GM23338 (cell line): ENCODE measurements at regions not wholly inside any gene's neighbourhood (a gene's known extent, or its start where the extent isn't known, plus 50 kb on each side); places are given as distances from the start of the nearest gene placed in this dataset.

Experiments used
- EZH2phosphoT487 ChIP-seq: fragments of 200-600 bp; sonication (generic); IDR thresholded peaks from one replicate; pipeline ENCODE4 v1.8.1; 2018; ENCODE audit warnings: antibody characterized with exemption; ENCODE audit not compliant: unreplicated experiment
- POLR2AphosphoS5 ChIP-seq: IDR thresholded peaks from 2 replicates; pipeline ENCODE4 v1.6.1; 2016; ENCODE audit warnings: antibody characterized with exemption, low read depth
- TF ChIP-seq, protein P1 (sequence below), 2 experiments: fragments of 200-600 bp in 1 of 2; sonication (generic) in 1 of 2; conservative IDR thresholded peaks; 2 replicates each; pipeline versions ENCODE4 v1.5.1 to v1.6.1; 2016 to 2017; ENCODE audit warnings: antibody characterized with exemption in 2 of 2, low read depth in 2 of 2, mild to moderate bottlenecking in 2 of 2, moderate library complexity in 1 of 2
- TF ChIP-seq, protein P2 (sequence below): IDR thresholded peaks from 2 replicates; pipeline ENCODE4 v1.6.1; 2016; ENCODE audit warnings: antibody characterized with exemption
- TF ChIP-seq, protein P3 (sequence below): IDR thresholded peaks from one replicate; pipeline ENCODE4 v1.6.1; 2018; ENCODE audit warnings: antibody characterized with exemption; ENCODE audit not compliant: unreplicated experiment

DNA sequence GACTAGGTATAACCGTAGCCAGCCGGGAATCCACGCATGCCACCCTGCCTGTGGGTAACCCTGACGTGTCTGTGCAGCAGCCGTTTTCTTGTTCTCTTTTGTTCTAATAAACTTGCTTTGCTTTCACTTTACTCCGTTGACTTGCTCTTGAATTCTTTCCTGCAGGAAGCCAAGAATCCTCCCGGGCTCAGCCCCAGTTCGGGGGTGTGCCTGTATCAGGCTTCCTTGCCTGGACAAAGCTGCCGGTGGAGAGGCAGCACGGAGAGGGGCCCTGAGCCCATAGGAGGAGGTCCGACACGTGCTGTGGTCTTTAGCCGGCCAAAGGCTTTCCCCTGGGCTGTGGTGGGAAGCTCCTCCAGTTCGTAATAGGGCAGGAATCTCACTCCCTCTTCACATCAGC, 256.5 kb upstream of the PPP2R2D start:
- TF ChIP-seq, protein P1, sequence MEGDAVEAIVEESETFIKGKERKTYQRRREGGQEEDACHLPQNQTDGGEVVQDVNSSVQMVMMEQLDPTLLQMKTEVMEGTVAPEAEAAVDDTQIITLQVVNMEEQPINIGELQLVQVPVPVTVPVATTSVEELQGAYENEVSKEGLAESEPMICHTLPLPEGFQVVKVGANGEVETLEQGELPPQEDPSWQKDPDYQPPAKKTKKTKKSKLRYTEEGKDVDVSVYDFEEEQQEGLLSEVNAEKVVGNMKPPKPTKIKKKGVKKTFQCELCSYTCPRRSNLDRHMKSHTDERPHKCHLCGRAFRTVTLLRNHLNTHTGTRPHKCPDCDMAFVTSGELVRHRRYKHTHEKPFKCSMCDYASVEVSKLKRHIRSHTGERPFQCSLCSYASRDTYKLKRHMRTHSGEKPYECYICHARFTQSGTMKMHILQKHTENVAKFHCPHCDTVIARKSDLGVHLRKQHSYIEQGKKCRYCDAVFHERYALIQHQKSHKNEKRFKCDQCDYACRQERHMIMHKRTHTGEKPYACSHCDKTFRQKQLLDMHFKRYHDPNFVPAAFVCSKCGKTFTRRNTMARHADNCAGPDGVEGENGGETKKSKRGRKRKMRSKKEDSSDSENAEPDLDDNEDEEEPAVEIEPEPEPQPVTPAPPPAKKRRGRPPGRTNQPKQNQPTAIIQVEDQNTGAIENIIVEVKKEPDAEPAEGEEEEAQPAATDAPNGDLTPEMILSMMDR (conservative IDR thresholded peaks at IDR 0.05; ENCODE audit: low read depth in 2 of 2) = no peak
- TF ChIP-seq POLR2AphosphoS5 = no peak
- no peak for TF ChIP-seq EZH2phosphoT487
- TF ChIP-seq, protein P2, sequence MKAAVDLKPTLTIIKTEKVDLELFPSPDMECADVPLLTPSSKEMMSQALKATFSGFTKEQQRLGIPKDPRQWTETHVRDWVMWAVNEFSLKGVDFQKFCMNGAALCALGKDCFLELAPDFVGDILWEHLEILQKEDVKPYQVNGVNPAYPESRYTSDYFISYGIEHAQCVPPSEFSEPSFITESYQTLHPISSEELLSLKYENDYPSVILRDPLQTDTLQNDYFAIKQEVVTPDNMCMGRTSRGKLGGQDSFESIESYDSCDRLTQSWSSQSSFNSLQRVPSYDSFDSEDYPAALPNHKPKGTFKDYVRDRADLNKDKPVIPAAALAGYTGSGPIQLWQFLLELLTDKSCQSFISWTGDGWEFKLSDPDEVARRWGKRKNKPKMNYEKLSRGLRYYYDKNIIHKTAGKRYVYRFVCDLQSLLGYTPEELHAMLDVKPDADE = no peak
- TF ChIP-seq, protein P3, sequence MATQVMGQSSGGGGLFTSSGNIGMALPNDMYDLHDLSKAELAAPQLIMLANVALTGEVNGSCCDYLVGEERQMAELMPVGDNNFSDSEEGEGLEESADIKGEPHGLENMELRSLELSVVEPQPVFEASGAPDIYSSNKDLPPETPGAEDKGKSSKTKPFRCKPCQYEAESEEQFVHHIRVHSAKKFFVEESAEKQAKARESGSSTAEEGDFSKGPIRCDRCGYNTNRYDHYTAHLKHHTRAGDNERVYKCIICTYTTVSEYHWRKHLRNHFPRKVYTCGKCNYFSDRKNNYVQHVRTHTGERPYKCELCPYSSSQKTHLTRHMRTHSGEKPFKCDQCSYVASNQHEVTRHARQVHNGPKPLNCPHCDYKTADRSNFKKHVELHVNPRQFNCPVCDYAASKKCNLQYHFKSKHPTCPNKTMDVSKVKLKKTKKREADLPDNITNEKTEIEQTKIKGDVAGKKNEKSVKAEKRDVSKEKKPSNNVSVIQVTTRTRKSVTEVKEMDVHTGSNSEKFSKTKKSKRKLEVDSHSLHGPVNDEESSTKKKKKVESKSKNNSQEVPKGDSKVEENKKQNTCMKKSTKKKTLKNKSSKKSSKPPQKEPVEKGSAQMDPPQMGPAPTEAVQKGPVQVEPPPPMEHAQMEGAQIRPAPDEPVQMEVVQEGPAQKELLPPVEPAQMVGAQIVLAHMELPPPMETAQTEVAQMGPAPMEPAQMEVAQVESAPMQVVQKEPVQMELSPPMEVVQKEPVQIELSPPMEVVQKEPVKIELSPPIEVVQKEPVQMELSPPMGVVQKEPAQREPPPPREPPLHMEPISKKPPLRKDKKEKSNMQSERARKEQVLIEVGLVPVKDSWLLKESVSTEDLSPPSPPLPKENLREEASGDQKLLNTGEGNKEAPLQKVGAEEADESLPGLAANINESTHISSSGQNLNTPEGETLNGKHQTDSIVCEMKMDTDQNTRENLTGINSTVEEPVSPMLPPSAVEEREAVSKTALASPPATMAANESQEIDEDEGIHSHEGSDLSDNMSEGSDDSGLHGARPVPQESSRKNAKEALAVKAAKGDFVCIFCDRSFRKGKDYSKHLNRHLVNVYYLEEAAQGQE = no peak
